Psoas muscle (tissue), 7 donors: ENCODE measurements at regions not wholly inside any gene's neighbourhood (a gene's known extent, or its start where the extent isn't known, plus 50 kb on each side); places are given as distances from the start of the nearest gene placed in this dataset.

Experiments
- ATAC-seq, 4 donors: fragments of 200-7000 bp; cut with Tn5 transposase; one replicate each; pipeline ENCODE4 v1.9.1; 2020; ENCODE audit warnings: moderate library complexity in 3 of 4, mild to moderate bottlenecking in 2 of 4
- DNase-seq, 2 donors: peaks; one replicate each; pipeline ENCODE4 v3.0.0-alpha.2; 2020
- H3K27ac ChIP-seq: fragments of 200-600 bp; one replicate; pipeline ENCODE4 v1.8.0; 2022
- H3K27me3 ChIP-seq, 3 donors: fragments of 200-600 bp in 1 of 3; one replicate each; pipeline versions ENCODE4 v1.6.1 to v1.8.0; 2013 to 2022; ENCODE audit warnings: low read length in 2 of 3, mild to moderate bottlenecking in 2 of 3, moderate library complexity in 1 of 3; ENCODE audit not compliant: insufficient read depth in 3 of 3
- H3K36me3 ChIP-seq, 2 donors: fragments of 200-600 bp in 1 of 2; one replicate each; pipeline versions ENCODE4 v1.6.1 to v1.8.0; 2013 to 2022; ENCODE audit warnings: low read depth in 1 of 2, mild to moderate bottlenecking in 1 of 2, moderate library complexity in 1 of 2; ENCODE audit not compliant: insufficient read depth in 1 of 2
- H3K4me1 ChIP-seq: fragments of 200-600 bp; one replicate; pipeline ENCODE4 v1.8.0; 2022
- H3K4me3 ChIP-seq: fragments of 200-600 bp; one replicate; pipeline ENCODE4 v1.8.0; 2022; ENCODE audit warnings: mild to moderate bottlenecking
- H3K9me3 ChIP-seq: fragments of 200-600 bp; one replicate; pipeline ENCODE4 v1.8.0; 2022
- CTCF ChIP-seq: fragments of 200-600 bp; IDR thresholded peaks from one replicate; pipeline ENCODE4 v1.8.0; 2022; ENCODE audit warnings: antibody characterized with exemption
- WGBS, 3 donors: extraction: QIAGEN DNeasy Blood & Tissue Kit; methylation state at CpG; one replicate each; pipeline versions ENCODE4 v1.1.6 to v1.1.7; 2013; 5-methylcytosine and 5-hydroxymethylcytosine counted together
- intact Hi-C, 2 donors: fragments of 100-400 bp; cut with DNase I; formaldehyde crosslinking; loops; one replicate each; pipeline versions ENCODE4 v1.11.0 to v1.14.2; 2022
- donor health status: healthy with polysubstance abuse.
- donor health status: DM: no; HTN: no; CAD: no; lungs with moderate emphysema.
- donor health status: Bipolar disorder and iron deficiency.
- donor health status: healthy.
- donor health status: DM: yes; HTN: yes; CAD: no.
- donor health status: DM: no; HTN: no; CAD: no.
- donor health status: DM: yes; HTN: yes; CAD: no.

- intact Hi-C loops, result no loop called here
- no peak overlapping the region for H3K4me3 ChIP-seq
- H3K36me3 ChIP-seq, result no peaks in the 10 kb centered on the region
- H3K4me1 ChIP-seq, result no peaks in the 10 kb centered on the region
- no peak for TF ChIP-seq CTCF
- DNase-seq (no peak), ATAC-seq (no peak)
- H3K27me3 ChIP-seq, result no peaks in the 10 kb centered on the region
- H3K9me3 ChIP-seq, result peaks cover 3% of the 10 kb centered on the region
- H3K27ac ChIP-seq, result no peak overlapping the region
These were observed 143.8 kb downstream of the MATN1 start for GRCh38 chr1:30579580-30579979.

- TF ChIP-seq CTCF, result no peak
- Histone ChIP-seq H3K4me1 (no peaks in the 10 kb centered on the region), H3K36me3 (no peaks in the 10 kb centered on the region), H3K9me3 (no peaks in the 10 kb centered on the region), H3K27ac (no peak overlapping the region), H3K4me3 (no peak overlapping the region), H3K27me3 (no peaks in the 10 kb centered on the region)
- ATAC-seq (no peak), DNase-seq (no peak)
- WGBS, 3 donors, result 71 to 72% (median 71%) methylated on average over 5 of the region's 5 CpGs
- intact Hi-C loops, result no loop called here
These were observed 148.3 kb downstream of the MATN1 start for GRCh38 chr1:30575066-30575465.

GRCh38 chr1:30572192-30572591, 151.2 kb downstream of the MATN1 start:
- ATAC-seq (peak; percentile 65 to 84 (median 76)), DNase-seq (no peak)
- Histone ChIP-seq H3K4me3 (no peak overlapping the region), H3K27ac (no peak overlapping the region), H3K4me1 (no peaks in the 10 kb centered on the region), H3K36me3 (no peaks in the 10 kb centered on the region), H3K27me3 (no peaks in the 10 kb centered on the region), H3K9me3 (no peaks in the 10 kb centered on the region)
- intact Hi-C loops, result no loop called here
- peak; percentile 24 for TF ChIP-seq CTCF

GRCh38 chr1:30571380-30571779, 152.0 kb downstream of the MATN1 start:
- DNase-seq (no peak), ATAC-seq (no peak)
- intact Hi-C loops, result no loop called here
- Histone ChIP-seq H3K36me3 (no peaks in the 10 kb centered on the region), H3K27ac (no peak overlapping the region), H3K4me3 (no peak overlapping the region), H3K4me1 (no peaks in the 10 kb centered on the region), H3K27me3 (no peaks in the 10 kb centered on the region), H3K9me3 (no peaks in the 10 kb centered on the region)
- TF ChIP-seq CTCF, result no peak
- 77 to 82% (median 82%) methylated on average over 4 of the region's 4 CpGs for WGBS, 3 donors

GRCh38 chr1:30569384-30569783, 154.0 kb downstream of the MATN1 start:
- intact Hi-C loops, result no loop called here
- DNase-seq (no peak), ATAC-seq (no peak)
- H3K36me3 ChIP-seq, result no peaks in the 10 kb centered on the region
- no peak overlapping the region for H3K27ac ChIP-seq
- H3K9me3 ChIP-seq, result peaks cover 1% of the 10 kb centered on the region
- no peak for TF ChIP-seq CTCF
- 71 to 81% (median 75%) methylated on average over 3 of the region's 3 CpGs for WGBS, 3 donors
- no peaks in the 10 kb centered on the region for H3K27me3 ChIP-seq
- no peak overlapping the region for H3K4me3 ChIP-seq
- H3K4me1 ChIP-seq, result no peaks in the 10 kb centered on the region
